Mucosa of descending colon (tissue), 3 donors: ENCODE measurements at regions not wholly inside any gene's neighbourhood (a gene's known extent, or its start where the extent isn't known, plus 50 kb on each side); places are given as distances from the start of the nearest gene placed in this dataset.

ENCODE experiments used
- ATAC-seq: fragments of 200-7000 bp; cut with Tn5 transposase; one replicate; pipeline ENCODE4 v1.9.1; 2020; ENCODE audit warnings: mild to moderate bottlenecking, moderate library complexity
- DNase-seq, 3 donors: peaks; one replicate each; pipeline ENCODE4 v3.0.0-alpha.2; 2020
- H3K36me3 ChIP-seq: fragments of 200-600 bp; one replicate; pipeline ENCODE4 v1.8.0; 2021; ENCODE audit warnings: low read depth, mild to moderate bottlenecking
- H3K4me1 ChIP-seq: fragments of 200-600 bp; one replicate; pipeline ENCODE4 v1.8.0; 2021; ENCODE audit warnings: low read depth, mild to moderate bottlenecking
- H3K4me3 ChIP-seq: fragments of 200-600 bp; one replicate; pipeline ENCODE4 v1.8.0; 2021; ENCODE audit warnings: mild to moderate bottlenecking
- H3K9me3 ChIP-seq: fragments of 200-600 bp; one replicate; pipeline ENCODE4 v1.8.0; 2021; ENCODE audit warnings: mild to moderate bottlenecking
- CTCF ChIP-seq: fragments of 200-600 bp; IDR thresholded peaks from one replicate; pipeline ENCODE4 v1.8.0; 2022; ENCODE audit warnings: antibody characterized with exemption, mild to moderate bottlenecking
- intact Hi-C, 2 donors: fragments of 100-400 bp; cut with DNase I in 1 of 2; cut with micrococcal nuclease in 1 of 2; formaldehyde crosslinking; loops; one replicate each; pipeline versions ENCODE4 v1.11.0 to v1.11.1; 2022; cut with DNase I, micrococcal nuclease
- donor health status: DM: no; HTN: no; CAD: no; lungs with moderate emphysema.
- donor health status: DM: no; HTN: no; CAD: no.
- donor health status: DM: no; HTN: yes; CAD: no.

GRCh38 chr11:122204206-122204605, 88.2 kb upstream of the BLID start:
- ATAC-seq (no peak), DNase-seq (no peak)
- Histone ChIP-seq H3K36me3 (no peaks in the 10 kb centered on the region), H3K9me3 (no peaks in the 10 kb centered on the region), H3K4me1 (peaks cover 8% of the 10 kb centered on the region), H3K4me3 (no peak overlapping the region)
- no peak for TF ChIP-seq CTCF
- intact Hi-C loops = loop anchor here (5.0 to 10.0 kb wide), 2 partner anchors 99 to 547 kb away; no protein-coding TSS in a partner anchor

- no peaks in the 10 kb centered on the region for H3K9me3 ChIP-seq
- no peak overlapping the region for H3K4me3 ChIP-seq
- peaks cover 8% of the 10 kb centered on the region for H3K4me1 ChIP-seq
- DNase-seq (peak; percentile 39 to 69 (median 61)), ATAC-seq (peak; percentile 89)
- no peaks in the 10 kb centered on the region for H3K36me3 ChIP-seq
- intact Hi-C loops = loop anchor here (5.0 to 10.0 kb wide), 2 partner anchors 98 to 546 kb away; no protein-coding TSS in a partner anchor
- peak; percentile 76 for TF ChIP-seq CTCF
Measured at GRCh38 chr11:122202951-122203456, 87.0 kb upstream of the BLID start.

- H3K36me3 ChIP-seq = no peaks in the 10 kb centered on the region
- H3K4me1 ChIP-seq = peaks cover 8% of the 10 kb centered on the region
- no peak overlapping the region for H3K4me3 ChIP-seq
- DNase-seq (peak in 1 of 3 donors; percentile 67), ATAC-seq (peak; percentile 79)
- intact Hi-C loops = loop anchor here (5.0 to 10.0 kb wide), 2 partner anchors 98 to 545 kb away; no protein-coding TSS in a partner anchor
- no peaks in the 10 kb centered on the region for H3K9me3 ChIP-seq
- TF ChIP-seq CTCF = no peak
Measured at GRCh38 chr11:122202161-122202950, 86.3 kb upstream of the BLID start.

- intact Hi-C loops = loop anchor here (5.0 to 10.0 kb wide), 2 partner anchors 96 to 544 kb away; no protein-coding TSS in a partner anchor
- H3K9me3 ChIP-seq = no peaks in the 10 kb centered on the region
- no peak for TF ChIP-seq CTCF
- H3K4me1 ChIP-seq = peaks cover 8% of the 10 kb centered on the region
- no peak overlapping the region for H3K4me3 ChIP-seq
- H3K36me3 ChIP-seq = no peaks in the 10 kb centered on the region
- ATAC-seq (no peak), DNase-seq (no peak)
Measured at GRCh38 chr11:122201106-122201505, 85.1 kb upstream of the BLID start.

- no peak for ATAC-seq
- no peak for TF ChIP-seq CTCF
- H3K9me3 ChIP-seq = no peaks in the 10 kb centered on the region
- peaks cover 8% of the 10 kb centered on the region for H3K4me1 ChIP-seq
- H3K36me3 ChIP-seq = no peaks in the 10 kb centered on the region
- DNase-seq = no peak
- intact Hi-C loops = loop anchor here (5.0 to 10.0 kb wide), 2 partner anchors 95 to 542 kb away; no protein-coding TSS in a partner anchor
- H3K4me3 ChIP-seq = no peak overlapping the region
Measured at GRCh38 chr11:122199661-122200060, 83.6 kb upstream of the BLID start.
